ENCODE measurements at regions not wholly inside any gene's neighbourhood (a gene's known extent, or its start where the extent isn't known, plus 50 kb on each side); places are given as distances from the start of the nearest gene placed in this dataset.
"Not testable (repeated sequence)": the region's sequence is repeated elsewhere in the genome, so short reads cannot be mapped to it uniquely, and the experiment has no call there.

- Histone ChIP-seq H3K4me3 (no peak overlapping the region), H3K36me3 (no peaks in the 10 kb centered on the region), H3K9me3 (no peaks in the 10 kb centered on the region), H3K4me1 (no peaks in the 10 kb centered on the region), H3K27me3 (no peaks in the 10 kb centered on the region), H3K27ac (no peak overlapping the region)
- no peak for TF ChIP-seq POLR2A (IDR thresholded peaks at IDR 0.05)
- no peak for TF ChIP-seq CTCF (IDR thresholded peaks at IDR 0.05)
- no peak for TF ChIP-seq POLR2AphosphoS5 (IDR thresholded peaks at IDR 0.05; ENCODE audit: insufficient read depth in 1 of 2, low read depth in 1 of 2)
- no peak for DNase-seq (ENCODE audit: extremely low spot score in 2 of 2)
- intact Hi-C loops (cut with DNase I) = no loop called here
Observed at GRCh38 chr4:100908540-100908939, 390.7 kb upstream of the EMCN start.

GRCh38 chr4:100907465-100908454, 389.9 kb upstream of the EMCN start:
- Histone ChIP-seq H3K36me3 (no peaks in the 10 kb centered on the region), H3K4me3 (no peak overlapping the region), H3K27me3 (no peaks in the 10 kb centered on the region), H3K27ac (no peak overlapping the region), H3K4me1 (no peaks in the 10 kb centered on the region), H3K9me3 (no peaks in the 10 kb centered on the region)
- no peak for DNase-seq (ENCODE audit: extremely low spot score in 2 of 2)
- intact Hi-C loops (cut with DNase I) = no loop called here
- TF ChIP-seq CTCF (IDR thresholded peaks at IDR 0.05) = peak in 1 of 3 experiments; percentile 10
- TF ChIP-seq POLR2A (IDR thresholded peaks at IDR 0.05) = no peak

GRCh38 chr4:100906973-100907372, 389.2 kb upstream of the EMCN start:
- Histone ChIP-seq H3K27me3 (no peaks in the 10 kb centered on the region), H3K9me3 (no peaks in the 10 kb centered on the region), H3K4me3 (no peak overlapping the region), H3K4me1 (no peaks in the 10 kb centered on the region), H3K36me3 (no peaks in the 10 kb centered on the region), H3K27ac (no peak overlapping the region)
- intact Hi-C loops (cut with DNase I) = no loop called here
- TF ChIP-seq POLR2AphosphoS5 (IDR thresholded peaks at IDR 0.05; ENCODE audit: insufficient read depth in 1 of 2, low read depth in 1 of 2) (no peak), POLR2A (IDR thresholded peaks at IDR 0.05) (no peak), CTCF (IDR thresholded peaks at IDR 0.05) (no peak)
- no peak for DNase-seq (ENCODE audit: extremely low spot score in 2 of 2)

GRCh38 chr4:100900945-100901344, 383.1 kb upstream of the EMCN start:
- H3K27me3 ChIP-seq; H3K36me3 ChIP-seq; H3K4me1 ChIP-seq; H3K9me3 ChIP-seq; intact Hi-C loops (cut with DNase I); DNase-seq (ENCODE audit: extremely low spot score in 2 of 2); H3K4me3 ChIP-seq; H3K27ac ChIP-seq: not testable (repeated sequence)

- Histone ChIP-seq H3K27me3 (no peaks in the 10 kb centered on the region), H3K27ac (no peak overlapping the region), H3K36me3 (no peaks in the 10 kb centered on the region), H3K9me3 (no peaks in the 10 kb centered on the region), H3K4me3 (no peak overlapping the region), H3K4me1 (no peaks in the 10 kb centered on the region)
- DNase-seq (ENCODE audit: extremely low spot score in 2 of 2) = no peak
- intact Hi-C loops (cut with DNase I) = no loop called here
- no peak for TF ChIP-seq CTCF (IDR thresholded peaks at IDR 0.05)
- TF ChIP-seq POLR2A (IDR thresholded peaks at IDR 0.05) = no peak
- TF ChIP-seq POLR2AphosphoS5 (IDR thresholded peaks at IDR 0.05; ENCODE audit: insufficient read depth in 1 of 2, low read depth in 1 of 2) = no peak
Observed at GRCh38 chr4:100900134-100900533, 382.3 kb upstream of the EMCN start.

Data from vagina (tissue), 2 donors.